HS-27A (cell line): ENCODE measurements at regions not wholly inside any gene's neighbourhood (a gene's known extent, or its start where the extent isn't known, plus 50 kb on each side); places are given as distances from the start of the nearest gene placed in this dataset.
A peak's percentile ranks its signal among the peaks of the same experiment; 100 is the strongest.
"Not testable (repeated sequence)": the region's sequence is repeated elsewhere in the genome, so short reads cannot be mapped to it uniquely, and the experiment has no call there.

Experiments used
- DNase-seq: peaks from one replicate; pipeline ENCODE4 v3.0.0-alpha.2; 2012; ENCODE audit warnings: low read depth, missing footprints

GRCh38 chr5:88666761-88667495, 216.1 kb downstream of the MEF2C start:
- no peak for DNase-seq

DNA sequence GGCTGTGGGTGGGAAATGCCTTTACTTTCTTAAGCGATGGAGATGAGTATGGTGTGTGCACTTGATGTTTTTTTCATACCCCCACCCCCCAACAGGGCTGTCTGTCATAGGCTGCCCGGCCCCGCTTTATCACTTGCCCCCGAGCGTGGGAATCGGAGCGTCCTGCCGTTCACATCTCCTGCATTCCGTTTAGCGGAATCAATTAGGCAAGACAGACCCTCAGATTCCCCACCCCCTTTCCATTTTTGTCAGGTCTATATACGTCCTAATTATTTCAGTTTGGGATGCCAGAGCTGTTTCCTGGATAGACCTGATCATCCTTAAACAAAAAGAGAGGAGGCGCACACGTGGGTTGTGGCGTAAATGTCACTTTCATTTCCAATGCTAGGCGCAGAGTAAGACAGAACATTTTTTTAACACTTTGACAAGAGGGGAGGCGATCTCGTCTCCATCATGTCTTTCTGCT, 217.2 kb downstream of the MEF2C start:
- no peak for DNase-seq

DNA sequence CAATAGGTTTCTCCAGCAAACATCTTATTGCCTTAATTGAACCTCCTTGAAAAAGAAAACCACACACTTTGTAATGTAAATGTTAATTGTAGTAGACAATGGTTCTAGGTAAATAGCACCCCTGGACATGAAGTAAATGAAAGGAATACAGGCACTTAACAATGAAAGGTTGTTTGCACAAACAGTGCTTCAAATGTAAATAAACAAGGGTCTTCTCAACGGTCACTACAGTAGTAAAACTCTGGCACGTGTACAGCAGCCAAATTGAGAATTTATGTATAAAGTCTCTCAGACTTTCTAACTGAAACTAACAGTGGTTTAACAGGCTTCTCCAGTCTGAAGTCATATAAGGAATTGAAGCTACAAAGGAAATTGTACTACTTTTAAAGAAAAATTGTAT, 218.3 kb downstream of the MEF2C start:
- DNase-seq: no peak

- DNase-seq: no peak
Observed at GRCh38 chr5:88663793-88664216, 219.2 kb downstream of the MEF2C start.

GRCh38 chr5:88662846-88663245, 220.1 kb downstream of the MEF2C start:
- DNase-seq: no peak

DNA sequence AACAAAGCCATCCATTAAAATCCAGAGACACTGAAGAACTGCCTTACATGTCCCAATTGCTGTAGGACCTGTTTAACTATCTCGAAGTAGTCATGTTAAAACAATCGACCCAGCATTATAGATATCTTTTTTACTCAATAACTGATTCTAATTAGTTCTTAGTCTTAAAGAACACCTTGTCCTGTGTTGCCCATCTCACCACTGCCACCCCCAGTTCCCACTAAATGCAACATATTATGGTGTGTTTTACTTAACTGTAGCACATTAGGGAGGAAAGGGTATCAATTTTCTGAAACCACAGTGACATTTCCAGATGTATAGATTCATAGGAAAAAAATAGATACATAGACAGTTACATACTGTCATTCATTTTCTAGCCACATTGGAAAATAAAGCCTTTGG, 221.2 kb downstream of the MEF2C start:
- no peak for DNase-seq

DNA sequence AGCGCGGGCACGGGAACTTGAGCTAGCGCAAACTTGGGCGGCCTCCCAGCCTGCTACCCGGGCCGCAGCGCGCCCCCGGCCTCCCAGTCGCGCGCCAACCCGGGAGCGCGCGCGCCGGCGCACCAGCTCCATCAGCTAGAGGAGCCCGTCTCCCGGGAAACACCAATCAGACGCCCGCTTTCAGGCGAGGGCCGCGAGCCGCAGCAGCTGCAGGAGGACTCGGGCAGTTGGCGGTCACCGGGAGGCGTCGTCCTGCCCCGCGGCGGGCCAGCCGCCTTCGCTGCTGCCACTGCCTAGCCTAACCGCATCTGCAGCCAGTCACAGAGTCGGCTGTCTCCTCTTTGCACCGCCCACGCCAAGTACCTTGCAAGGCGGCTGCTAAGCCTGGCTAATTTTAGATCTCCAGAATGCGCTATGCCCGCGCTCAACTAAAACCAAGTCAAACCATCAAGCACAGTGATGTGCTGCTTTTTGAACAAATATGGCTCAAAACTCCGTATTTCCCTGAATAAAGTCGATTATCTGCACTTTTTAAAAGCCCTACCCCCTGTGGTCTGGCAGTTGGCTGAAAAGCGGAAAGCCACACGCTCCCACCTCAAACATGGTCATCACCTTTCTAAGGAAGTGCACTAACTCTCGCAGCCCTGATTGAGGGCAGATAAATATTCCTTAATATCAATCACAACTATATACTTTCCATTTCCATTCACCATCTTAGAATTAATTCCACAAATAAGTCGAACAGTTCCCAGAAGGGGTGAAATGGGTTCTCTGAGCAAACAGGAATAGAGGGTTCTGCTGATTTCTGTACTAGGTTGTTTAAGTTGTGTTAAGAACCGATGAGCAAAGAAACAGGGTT, 221.8 kb downstream of the MEF2C start:
- DNase-seq: peak; percentile 34

- peak; percentile 35 for DNase-seq
Observed at GRCh38 chr5:88660264-88660946, 222.6 kb downstream of the MEF2C start.

DNA sequence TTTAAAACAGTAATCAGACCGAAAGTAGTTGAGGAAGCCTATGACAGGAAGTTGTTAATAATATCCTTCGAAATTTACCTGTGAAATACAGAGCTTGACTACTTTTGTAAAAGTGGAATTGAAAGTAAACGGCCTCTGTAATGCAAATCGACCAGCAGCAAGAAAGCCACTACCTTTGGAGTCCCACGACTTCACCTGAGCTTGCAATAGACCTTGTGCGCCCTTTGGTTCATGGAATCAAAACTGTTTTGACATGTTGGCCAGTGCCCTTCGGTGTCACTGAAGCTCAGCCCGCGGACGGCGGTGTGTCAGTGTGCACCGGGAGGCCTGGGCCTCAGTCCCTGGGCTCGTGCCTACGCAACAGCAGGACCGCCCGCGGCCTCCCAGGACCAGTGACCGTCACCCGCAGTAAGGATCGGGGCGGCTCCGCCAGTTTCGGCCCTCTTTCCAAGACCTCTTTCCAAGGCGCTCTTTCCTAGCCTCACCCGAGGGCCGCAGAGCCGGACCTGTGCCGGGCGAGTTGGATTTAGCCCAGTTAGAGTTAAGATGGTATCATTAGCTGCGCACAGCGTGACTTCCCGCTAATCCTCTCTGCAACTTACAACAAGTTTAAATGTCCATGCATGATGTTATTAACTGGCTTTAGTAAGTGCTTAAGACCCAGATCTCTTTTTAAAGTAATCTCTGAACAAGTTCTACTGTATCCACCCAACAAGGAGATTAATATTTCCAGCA, 223.3 kb downstream of the MEF2C start:
- DNase-seq: no peak

- no peak for DNase-seq
Observed at GRCh38 chr5:88658886-88659285, 224.1 kb downstream of the MEF2C start.

DNA sequence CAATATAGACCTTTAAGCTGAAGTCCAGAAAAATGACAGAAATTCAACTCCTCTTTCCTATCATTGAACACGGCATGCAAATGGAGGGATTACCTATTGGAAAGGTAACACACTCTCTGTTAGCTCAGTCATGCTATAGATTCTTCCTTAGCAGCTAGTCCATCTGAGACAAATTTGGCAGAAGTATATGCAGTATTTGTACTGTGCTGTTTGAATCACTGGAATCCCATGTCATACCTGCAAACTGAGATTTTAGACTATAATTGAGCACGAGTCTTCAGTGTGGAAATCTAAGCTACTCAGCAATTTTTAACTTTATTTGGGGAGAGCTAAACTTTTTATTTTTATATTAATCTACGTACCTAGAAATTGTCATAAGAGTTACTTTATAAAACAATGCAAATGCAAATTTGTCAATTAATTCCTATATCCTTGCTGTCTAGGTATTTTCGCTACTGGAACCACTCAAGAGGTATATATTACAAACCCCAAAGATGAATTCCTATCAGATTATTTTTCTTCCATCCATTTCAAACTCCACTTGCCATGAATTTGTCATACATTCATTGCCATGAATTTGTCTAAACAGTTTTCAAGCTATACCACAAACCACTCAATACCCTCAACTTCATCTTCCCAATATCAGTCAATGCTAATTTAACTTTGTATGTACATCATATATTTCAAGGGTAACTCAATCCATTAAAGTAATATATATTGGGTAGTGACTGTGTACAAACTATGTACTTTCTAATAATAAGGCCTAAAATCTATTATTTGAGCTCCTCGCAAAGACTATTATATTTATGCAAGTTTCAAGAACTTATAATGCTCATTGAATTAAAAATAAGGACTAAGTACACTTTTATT, 224.8 kb downstream of the MEF2C start:
- DNase-seq: no peak

DNA sequence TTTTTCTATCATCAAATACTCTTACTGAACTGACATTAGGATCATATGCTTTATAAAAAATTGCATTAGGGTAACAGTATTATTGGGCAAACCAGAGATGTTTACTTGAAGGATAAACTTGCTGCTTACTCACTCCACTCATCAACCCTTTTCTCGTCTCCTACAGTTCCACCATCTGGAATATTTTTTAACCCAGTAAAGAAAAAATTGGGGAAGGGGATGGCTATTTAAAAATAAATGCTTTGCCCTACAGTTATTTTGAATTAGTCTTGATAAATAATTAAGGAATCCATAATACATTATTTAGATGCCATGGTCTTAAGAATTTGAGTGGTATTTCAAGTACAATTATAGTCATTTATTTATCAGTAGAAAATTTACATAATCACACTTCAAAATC, 225.8 kb downstream of the MEF2C start:
- no peak for DNase-seq

DNA sequence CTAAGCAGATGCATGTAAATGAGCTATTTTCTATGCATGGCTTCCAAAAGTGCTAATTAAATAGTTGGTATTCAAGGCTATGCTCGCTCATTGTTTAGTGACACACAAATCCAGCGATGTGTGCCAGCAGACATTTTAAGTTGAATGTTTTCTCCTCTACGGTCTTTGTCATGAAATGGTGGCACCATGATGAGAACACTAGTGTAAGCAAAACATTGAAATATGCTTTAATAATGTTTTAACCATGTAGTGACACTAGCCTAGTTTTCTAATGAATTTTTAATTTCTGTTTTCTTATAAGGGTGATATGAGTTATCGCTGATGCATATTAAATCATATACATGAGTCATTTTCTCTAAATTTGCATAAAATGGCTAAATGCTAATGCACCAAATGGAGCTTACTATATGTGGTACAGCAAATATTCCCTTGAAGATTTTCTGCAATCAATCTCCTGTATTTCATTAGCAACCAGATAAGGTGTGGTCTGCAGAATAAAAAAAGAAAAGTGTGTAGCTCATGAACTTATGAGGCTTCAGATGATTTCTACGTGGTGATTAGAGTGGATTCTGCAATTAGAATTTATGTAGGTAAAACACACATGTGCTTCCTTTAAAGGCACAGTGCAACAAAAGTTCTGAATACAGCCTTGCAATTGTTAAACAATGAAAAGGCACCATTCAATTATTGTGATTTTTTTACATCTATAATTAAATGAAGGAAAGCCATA, 226.6 kb downstream of the MEF2C start:
- DNase-seq: no peak

- DNase-seq: no peak
Observed at GRCh38 chr5:88653471-88653870, 229.5 kb downstream of the MEF2C start.

GRCh38 chr5:88647901-88648300, 235.1 kb downstream of the MEF2C start:
- DNase-seq: no peak

- no peak for DNase-seq
Observed at GRCh38 chr5:88646866-88647265, 236.1 kb downstream of the MEF2C start.

- no peak for DNase-seq
Observed at GRCh38 chr5:88644676-88645075, 238.3 kb downstream of the MEF2C start.

DNA sequence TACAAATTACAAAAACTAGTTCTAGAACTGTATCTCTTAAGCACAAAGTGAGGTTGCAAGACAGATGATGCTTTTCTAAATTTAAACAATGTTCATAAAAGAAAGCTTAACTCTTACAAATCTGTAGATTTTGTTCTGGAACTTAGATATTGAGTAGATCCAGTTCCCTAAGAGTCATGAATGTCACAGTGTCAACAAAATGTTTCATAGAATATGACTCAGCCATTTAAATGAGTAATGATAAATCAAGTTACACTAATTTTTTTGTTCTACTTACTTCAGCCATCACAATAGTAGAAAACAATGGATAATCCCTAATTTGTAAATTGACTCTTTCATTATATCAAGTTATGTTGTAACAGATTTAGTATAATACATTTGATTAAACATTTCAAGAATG, 239.7 kb downstream of the MEF2C start:
- no peak for DNase-seq

DNA sequence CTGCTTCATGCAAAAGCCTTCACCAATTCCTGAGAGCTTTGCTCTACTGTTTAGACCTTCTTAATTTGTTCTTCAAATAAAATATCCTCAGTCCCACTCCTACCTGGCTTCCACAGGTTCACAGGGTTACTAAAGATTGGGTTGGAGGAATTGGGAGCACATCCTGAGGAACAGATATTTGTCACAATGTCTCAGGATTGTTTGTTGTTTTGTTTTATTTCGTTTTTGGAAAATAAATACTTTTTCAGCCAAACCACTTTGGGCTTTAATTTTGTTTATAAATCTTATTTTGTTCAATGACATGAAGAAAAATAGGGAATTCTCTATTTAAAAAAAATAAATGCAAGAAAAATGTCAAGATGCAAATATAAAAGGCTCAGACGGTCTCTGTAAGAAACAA, 249.0 kb downstream of the MEF2C start:
- no peak for DNase-seq

DNA sequence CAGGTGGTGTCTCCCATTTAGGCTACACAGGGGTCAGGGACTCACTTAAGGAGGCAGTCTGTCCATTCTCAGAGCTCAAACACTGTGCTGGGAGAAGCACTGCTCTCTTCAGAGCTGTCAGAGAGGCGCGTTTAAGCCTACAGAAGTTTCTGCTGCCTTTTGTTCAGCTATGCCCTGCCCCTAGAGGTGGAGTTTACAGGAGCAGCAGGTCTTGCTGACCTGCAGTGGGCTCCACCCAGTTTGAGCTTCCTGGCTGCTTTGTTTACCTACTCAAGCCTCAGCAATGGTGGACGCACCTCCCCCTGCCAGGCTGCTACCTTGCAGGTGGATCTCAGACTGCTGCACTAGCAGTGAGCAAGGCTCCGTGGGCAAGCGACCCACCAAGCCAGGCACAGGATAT, 260.1 kb downstream of the MEF2C start:
- DNase-seq: not testable (repeated sequence)
